ENCODE measurements at regions not wholly inside any gene's neighbourhood (a gene's known extent, or its start where the extent isn't known, plus 50 kb on each side); places are given as distances from the start of the nearest gene placed in this dataset.
"Not testable (repeated sequence)": the region's sequence is repeated elsewhere in the genome, so short reads cannot be mapped to it uniquely, and the experiment has no call there.

- DNase-seq: no peak
Observed at GRCh38 chr15:56808160-56808559, 74.9 kb upstream of the ZNF280D start.

GRCh38 chr15:56806148-56806536 is 72.8 kb upstream of the ZNF280D start:
- no peak for DNase-seq

GRCh38 chr15:56805466-56806147 is 72.3 kb upstream of the ZNF280D start:
- peak; percentile 7 to 17 for DNase-seq

- DNase-seq: no peak
Observed at GRCh38 chr15:56804938-56805337, 71.6 kb upstream of the ZNF280D start.

- DNase-seq: peak; percentile 27 to 30
Observed at GRCh38 chr15:56804279-56804678, 71.0 kb upstream of the ZNF280D start.

- no peak for DNase-seq
Observed at GRCh38 chr15:56802161-56802560, 68.9 kb upstream of the ZNF280D start.

GRCh38 chr15:56798639-56799038 is 65.3 kb upstream of the ZNF280D start:
- peak; percentile 40 to 64 for DNase-seq

GRCh38 chr15:56797720-56798275 is 64.5 kb upstream of the ZNF280D start:
- DNase-seq: no peak

- DNase-seq: no peak
Observed at GRCh38 chr15:56795502-56795901, 62.2 kb upstream of the ZNF280D start.

- DNase-seq: no peak
Observed at GRCh38 chr15:56794553-56795329, 61.4 kb upstream of the ZNF280D start.

GRCh38 chr15:56794165-56794552 is 60.9 kb upstream of the ZNF280D start:
- DNase-seq: no peak

GRCh38 chr15:56792211-56792610 is 58.9 kb upstream of the ZNF280D start:
- DNase-seq: no peak

- DNase-seq: not testable (repeated sequence)
Observed at GRCh38 chr15:56791521-56791920, 58.2 kb upstream of the ZNF280D start.

GRCh38 chr15:56788359-56788758 is 55.0 kb upstream of the ZNF280D start:
- DNase-seq: no peak

- DNase-seq: no peak
Observed at GRCh38 chr15:56786966-56787365, 53.7 kb upstream of the ZNF280D start.

GRCh38 chr15:56783857-56784661 is 50.8 kb upstream of the ZNF280D start:
- no peak for DNase-seq

GRCh38 chr15:56783156-56783856 is 50.0 kb upstream of the ZNF280D start:
- no peak for DNase-seq
